ENCODE measurements at regions not wholly inside any gene's neighbourhood (a gene's known extent, or its start where the extent isn't known, plus 50 kb on each side); places are given as distances from the start of the nearest gene placed in this dataset.

GRCh38 chr18:1578505-1578904, 673.8 kb downstream of the ADCYAP1 start:
- TF ChIP-seq ZFP3 (CRISPR knock-in tag; IDR thresholded peaks at IDR 0.05) (no peak), TOX (CRISPR knock-in tag; IDR thresholded peaks at IDR 0.05; ENCODE audit: borderline replicate concordance) (no peak)

Data from SK-N-SH treated with all-trans-retinoic acid at 6 μM for 48 hours (cell line).